Activated T-helper 1 cell treated with anti-CD3 and anti-CD28 coated beads, Interleukin-12 subunit alpha, Interleukin-12 subunit beta, Interleukin-2, Interleukin-4 antibody, amounts not matched to agents 30 ng/mL and 10 ng/mL and 1 ng/mL, durations not matched to agents 14 hours and 24 hours and 36 hours (primary cell): ENCODE measurements at regions not wholly inside any gene's neighbourhood (a gene's known extent, or its start where the extent isn't known, plus 50 kb on each side); places are given as distances from the start of the nearest gene placed in this dataset.
"Not testable (repeated sequence)": the region's sequence is repeated elsewhere in the genome, so short reads cannot be mapped to it uniquely, and the experiment has no call there.

Experiments
- DNase-seq: peaks from one replicate; pipeline ENCODE4 v3.0.0; 2021; ENCODE audit warnings: low spot score
- H3K27ac Mint-ChIP-seq: one replicate; pipeline ENCODE4 v1.8.0; 2021; ENCODE audit warnings: mild to moderate bottlenecking, mixed read lengths
- H3K27me3 Mint-ChIP-seq: one replicate; pipeline ENCODE4 v1.8.0; 2022; ENCODE audit warnings: mild to moderate bottlenecking, moderate library complexity, mixed read lengths; ENCODE audit not compliant: insufficient read depth
- H3K36me3 Mint-ChIP-seq: one replicate; pipeline ENCODE4 v1.8.0; 2021; ENCODE audit warnings: low read depth, mixed read lengths
- H3K4me1 Mint-ChIP-seq: one replicate; pipeline ENCODE4 v1.8.0; 2021; ENCODE audit warnings: low read depth, mixed read lengths
- H3K4me3 Mint-ChIP-seq: one replicate; pipeline ENCODE4 v1.8.0; 2021; ENCODE audit warnings: mild to moderate bottlenecking, moderate library complexity, mixed read lengths
- H3K9me3 Mint-ChIP-seq: one replicate; pipeline ENCODE4 v1.8.0; 2021; ENCODE audit warnings: mixed read lengths
- intact Hi-C: fragments of 100-400 bp; cut with micrococcal nuclease; formaldehyde crosslinking; loops from one replicate; pipeline ENCODE4 v1.15.1; 2024

DNA sequence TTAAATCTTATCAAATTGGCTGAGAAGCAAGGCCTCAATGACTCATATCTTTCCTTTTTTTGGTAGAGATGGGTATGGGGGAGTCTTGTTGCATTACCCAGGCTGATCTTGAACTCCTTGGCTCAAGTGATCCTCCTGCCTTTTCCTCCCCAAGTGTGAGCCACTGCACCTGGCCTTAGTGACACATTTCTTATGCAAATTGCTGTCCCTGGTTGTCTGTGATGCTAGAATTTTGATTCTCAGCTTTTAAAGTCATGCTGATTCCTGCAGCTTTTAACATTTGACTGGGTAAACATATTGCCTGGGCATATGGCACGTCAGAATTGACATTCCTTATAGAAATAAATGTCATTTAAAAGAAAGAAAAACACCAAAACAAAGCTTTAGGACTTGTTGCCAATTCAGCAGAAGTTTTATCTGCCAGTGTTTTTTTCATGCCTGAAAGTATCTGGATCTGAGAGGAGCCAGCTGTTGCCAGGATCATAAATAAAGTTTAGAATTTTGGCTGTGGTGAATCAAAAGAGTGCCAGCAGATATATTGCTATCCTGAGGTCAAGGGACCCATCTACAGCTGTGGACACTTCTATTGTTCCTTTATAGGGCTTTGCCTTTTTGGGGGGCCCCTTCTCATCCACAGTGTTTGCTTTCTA is 446.7 kb upstream of the AMELY start:
- H3K9me3 Mint-ChIP-seq, result no peaks in the 10 kb centered on the region
- H3K4me3 Mint-ChIP-seq, result no peak overlapping the region
- no peak overlapping the region for H3K27ac Mint-ChIP-seq
- no peaks in the 10 kb centered on the region for H3K27me3 Mint-ChIP-seq
- H3K4me1 Mint-ChIP-seq, result no peaks in the 10 kb centered on the region
- peaks cover 35% of the 10 kb centered on the region for H3K36me3 Mint-ChIP-seq
- intact Hi-C loops, result no loop called here
- no peak for DNase-seq

DNA sequence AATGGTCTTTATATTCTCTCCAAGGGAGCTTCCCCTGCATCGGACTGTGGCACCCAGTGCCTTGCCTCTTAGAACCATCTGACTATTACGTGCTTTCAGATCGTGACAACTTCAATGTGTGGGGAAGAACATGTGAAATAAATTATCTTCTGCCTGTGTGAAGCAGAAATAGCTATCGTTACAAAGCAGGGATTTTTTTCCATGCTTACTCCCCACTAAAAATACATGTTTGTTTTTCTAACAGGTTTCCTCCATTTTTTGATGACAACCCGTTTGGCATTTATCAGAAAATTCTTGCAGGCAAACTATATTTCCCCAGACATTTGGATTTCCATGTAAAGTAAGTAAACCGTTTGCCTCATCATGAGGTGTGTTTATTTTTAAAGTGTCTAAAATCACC is 444.3 kb upstream of the AMELY start:
- H3K36me3 Mint-ChIP-seq, result peaks cover 35% of the 10 kb centered on the region
- H3K9me3 Mint-ChIP-seq, H3K27ac Mint-ChIP-seq, H3K27me3 Mint-ChIP-seq, DNase-seq, H3K4me1 Mint-ChIP-seq, H3K4me3 Mint-ChIP-seq, intact Hi-C loops: not testable (repeated sequence)

DNA sequence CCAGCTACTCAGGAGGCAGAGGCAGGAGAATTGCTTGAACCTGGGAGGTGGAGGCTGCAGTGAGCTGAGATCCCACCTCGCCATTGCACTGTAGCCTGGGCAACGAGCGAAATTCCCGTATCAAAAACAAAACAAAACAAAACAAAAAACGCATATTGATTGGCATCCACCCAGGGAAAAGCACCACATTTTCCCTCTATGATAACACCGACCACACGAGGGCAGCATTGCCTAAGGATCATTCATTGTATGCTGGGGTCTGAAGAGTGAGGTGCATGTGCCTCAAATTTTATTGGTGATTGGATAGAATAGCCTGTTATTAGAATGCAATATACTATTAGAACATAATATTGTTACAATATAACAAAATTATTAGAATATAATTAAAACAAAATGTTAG is 433.1 kb upstream of the AMELY start:
- no peaks in the 10 kb centered on the region for H3K9me3 Mint-ChIP-seq
- H3K27ac Mint-ChIP-seq, result peak overlapping the region; percentile 53
- H3K36me3 Mint-ChIP-seq, result peaks cover 31% of the 10 kb centered on the region
- H3K27me3 Mint-ChIP-seq, result no peaks in the 10 kb centered on the region
- H3K4me3 Mint-ChIP-seq, result no peak overlapping the region
- peaks cover 35% of the 10 kb centered on the region for H3K4me1 Mint-ChIP-seq
- intact Hi-C loops, result no loop called here
- DNase-seq, result no peak

DNA sequence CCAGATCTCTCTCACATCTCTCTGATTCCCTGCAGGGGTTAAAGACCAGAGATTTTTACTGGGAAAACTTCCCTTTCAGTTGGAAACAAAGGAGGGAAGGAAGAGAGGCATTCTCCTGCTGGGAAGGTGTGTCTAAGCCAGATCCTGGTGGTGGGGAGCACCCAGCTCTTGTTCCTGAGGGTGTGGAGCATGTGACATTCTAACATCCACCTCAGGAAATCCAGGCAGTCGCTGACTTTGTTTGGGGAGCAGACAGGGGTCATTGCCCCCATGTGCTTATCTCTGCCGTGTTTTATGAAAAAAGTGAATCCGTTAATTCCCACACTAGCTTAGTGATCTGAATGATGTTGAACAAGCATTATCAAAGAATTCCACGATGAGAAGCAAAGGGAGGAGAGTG is 431.7 kb upstream of the AMELY start:
- intact Hi-C loops, result loop anchor here (2.0 kb wide), 2 partner anchors 16 to 32 kb away; no protein-coding TSS in a partner anchor
- Mint-ChIP-seq H3K9me3 (no peaks in the 10 kb centered on the region), H3K27ac (peak overlapping the region; percentile 93), H3K4me3 (peak overlapping the region; percentile 61), H3K4me1 (peaks cover 48% of the 10 kb centered on the region), H3K36me3 (peaks cover 39% of the 10 kb centered on the region), H3K27me3 (no peaks in the 10 kb centered on the region)
- DNase-seq, result no peak

DNA sequence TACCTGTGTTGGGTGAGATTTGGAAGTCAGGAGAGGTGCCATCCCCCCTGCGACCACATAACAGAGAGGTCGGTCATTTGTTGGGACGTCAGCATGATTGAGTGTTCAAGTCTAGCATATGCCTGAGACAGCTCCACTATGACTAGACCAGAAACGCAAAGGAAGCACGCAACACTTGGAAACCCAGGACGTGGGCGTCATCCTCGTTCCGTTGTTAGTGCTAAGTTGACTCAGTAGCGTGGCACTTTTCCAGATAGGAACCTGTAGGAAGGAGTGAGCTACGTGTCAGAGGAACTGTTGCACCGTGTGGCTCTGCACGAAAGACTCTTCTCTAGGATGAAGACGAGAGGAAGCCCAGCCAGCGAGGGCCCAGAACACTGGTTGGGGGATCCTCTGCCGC is 431.2 kb upstream of the AMELY start:
- Mint-ChIP-seq H3K4me3 (peak overlapping the region; percentile 61), H3K27ac (peak overlapping the region; percentile 93), H3K4me1 (peaks cover 53% of the 10 kb centered on the region), H3K36me3 (peaks cover 40% of the 10 kb centered on the region)
- intact Hi-C loops, result loop anchor here (2.0 kb wide), 2 partner anchors 16 to 32 kb away; no protein-coding TSS in a partner anchor
- DNase-seq, H3K9me3 Mint-ChIP-seq, H3K27me3 Mint-ChIP-seq: not testable (repeated sequence)

DNA sequence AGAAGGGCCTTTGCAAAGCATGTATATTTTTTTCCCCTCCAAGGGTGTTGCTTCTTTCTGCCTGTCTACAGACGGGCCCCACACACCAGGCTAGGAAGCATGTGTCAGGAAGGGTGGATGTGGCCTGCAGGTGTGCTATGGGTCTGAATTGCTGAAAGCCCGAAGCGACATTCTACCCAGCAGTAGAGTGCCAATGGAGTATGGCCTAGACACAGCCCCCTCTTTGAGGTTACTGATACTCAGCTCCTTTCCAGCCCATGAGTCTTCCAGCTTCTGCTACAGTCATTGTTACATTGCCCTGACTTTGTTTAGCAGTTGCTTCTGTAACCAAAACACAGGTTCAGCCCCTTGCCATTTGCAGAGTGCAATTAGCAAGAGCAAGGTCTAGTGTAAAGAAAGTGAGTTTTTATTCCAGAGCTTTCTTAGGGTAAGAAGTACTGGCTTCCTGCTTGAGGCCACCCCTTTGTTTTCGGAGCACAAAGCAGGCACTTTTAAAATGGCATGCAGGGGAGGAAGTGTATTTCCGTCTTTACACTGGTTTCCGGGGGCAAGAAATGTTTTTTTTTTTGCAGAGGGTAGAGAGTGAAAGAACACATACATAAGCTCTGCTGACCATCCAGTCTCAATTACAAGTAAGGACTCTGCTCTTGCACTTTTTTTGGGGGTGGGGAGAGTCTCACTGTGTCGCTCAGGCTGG is 428.0 kb upstream of the AMELY start:
- intact Hi-C loops, result no loop called here
- peak; percentile 15 for DNase-seq
- peak overlapping the region; percentile 67 for H3K4me3 Mint-ChIP-seq
- H3K36me3 Mint-ChIP-seq, result peaks cover 48% of the 10 kb centered on the region
- no peaks in the 10 kb centered on the region for H3K27me3 Mint-ChIP-seq
- H3K9me3 Mint-ChIP-seq, result no peaks in the 10 kb centered on the region
- H3K4me1 Mint-ChIP-seq, result peaks cover 78% of the 10 kb centered on the region
- peak overlapping the region; percentile 84 for H3K27ac Mint-ChIP-seq

DNA sequence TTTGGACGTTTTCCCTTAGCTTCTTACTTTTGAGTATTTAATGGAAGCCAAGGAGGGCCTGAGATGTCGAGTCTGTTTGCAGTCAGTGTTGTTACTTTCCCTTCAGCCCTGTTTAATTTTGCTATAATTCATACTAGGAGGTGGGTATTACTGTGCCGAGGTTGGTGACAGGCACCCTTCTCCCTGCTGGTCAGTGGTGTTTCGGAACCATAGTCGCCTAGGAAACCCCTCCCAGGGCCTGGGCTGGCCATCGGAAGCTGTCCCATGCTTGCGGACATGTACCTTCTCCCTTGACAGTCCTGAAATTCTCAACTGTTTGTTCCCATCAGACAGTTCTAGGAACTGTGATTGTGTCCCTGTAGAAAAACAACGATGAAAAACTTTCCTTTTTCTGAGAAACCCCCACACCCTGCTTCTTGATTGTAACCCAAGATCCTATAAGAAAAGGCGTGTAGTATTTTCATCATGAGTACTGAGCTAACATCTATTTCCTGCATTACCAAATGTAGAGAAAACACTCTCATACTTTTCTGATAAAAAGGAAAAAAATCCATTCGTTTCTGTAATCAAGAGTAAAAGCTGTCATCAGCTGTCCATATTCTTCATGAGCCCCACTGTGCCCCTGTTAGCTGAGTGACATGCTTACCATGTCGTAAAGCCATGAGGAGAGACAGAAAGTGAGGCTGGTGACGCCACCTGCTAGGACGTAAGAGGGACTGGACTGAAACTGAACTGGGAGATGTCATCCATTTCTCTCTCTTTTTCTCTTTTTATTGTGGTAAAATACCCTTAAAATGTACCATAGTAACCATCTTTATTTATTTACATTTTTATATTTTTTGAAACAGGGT is 424.7 kb upstream of the AMELY start:
- Mint-ChIP-seq H3K9me3 (no peaks in the 10 kb centered on the region), H3K36me3 (peaks cover 42% of the 10 kb centered on the region)
- DNase-seq, result no peak

DNA sequence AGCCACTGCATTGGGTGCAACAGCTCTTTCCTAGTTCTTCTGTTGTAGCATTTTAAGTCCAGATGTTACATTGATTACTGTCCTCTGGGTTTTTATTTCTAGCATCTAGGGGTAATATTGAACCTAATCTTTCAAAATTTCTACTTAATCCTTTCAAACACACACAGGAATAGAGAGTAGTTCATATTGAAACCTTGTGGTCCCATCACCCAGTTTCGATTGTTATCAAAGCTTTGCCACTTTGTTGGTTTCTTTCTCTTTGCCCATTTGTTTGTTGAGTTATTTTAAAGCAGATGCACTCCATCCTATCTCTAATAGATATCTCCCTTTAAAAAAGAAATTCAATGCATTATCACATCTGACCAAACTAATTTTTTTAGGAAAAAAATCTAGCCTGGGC is 422.9 kb upstream of the AMELY start:
- H3K4me3 Mint-ChIP-seq, result peak overlapping the region; percentile 59
- DNase-seq, result no peak
- H3K4me1 Mint-ChIP-seq, result peaks cover 59% of the 10 kb centered on the region
- peak overlapping the region; percentile 77 for H3K27ac Mint-ChIP-seq
- intact Hi-C loops, result loop anchor here (1.0 to 2.0 kb wide), 2 partner anchors 8 to 62 kb away; no protein-coding TSS in a partner anchor
- H3K9me3 Mint-ChIP-seq, result no peaks in the 10 kb centered on the region
- peaks cover 45% of the 10 kb centered on the region for H3K36me3 Mint-ChIP-seq
- no peaks in the 10 kb centered on the region for H3K27me3 Mint-ChIP-seq

More for the DNA sequence above, 424.7 kb upstream of the AMELY start:
- peaks cover 68% of the 10 kb centered on the region for H3K4me1 Mint-ChIP-seq
- intact Hi-C loops, result no loop called here
- peak overlapping the region; percentile 93 for H3K27ac Mint-ChIP-seq
- peak overlapping the region; percentile 77 for H3K4me3 Mint-ChIP-seq
- H3K27me3 Mint-ChIP-seq, result no peaks in the 10 kb centered on the region

DNA sequence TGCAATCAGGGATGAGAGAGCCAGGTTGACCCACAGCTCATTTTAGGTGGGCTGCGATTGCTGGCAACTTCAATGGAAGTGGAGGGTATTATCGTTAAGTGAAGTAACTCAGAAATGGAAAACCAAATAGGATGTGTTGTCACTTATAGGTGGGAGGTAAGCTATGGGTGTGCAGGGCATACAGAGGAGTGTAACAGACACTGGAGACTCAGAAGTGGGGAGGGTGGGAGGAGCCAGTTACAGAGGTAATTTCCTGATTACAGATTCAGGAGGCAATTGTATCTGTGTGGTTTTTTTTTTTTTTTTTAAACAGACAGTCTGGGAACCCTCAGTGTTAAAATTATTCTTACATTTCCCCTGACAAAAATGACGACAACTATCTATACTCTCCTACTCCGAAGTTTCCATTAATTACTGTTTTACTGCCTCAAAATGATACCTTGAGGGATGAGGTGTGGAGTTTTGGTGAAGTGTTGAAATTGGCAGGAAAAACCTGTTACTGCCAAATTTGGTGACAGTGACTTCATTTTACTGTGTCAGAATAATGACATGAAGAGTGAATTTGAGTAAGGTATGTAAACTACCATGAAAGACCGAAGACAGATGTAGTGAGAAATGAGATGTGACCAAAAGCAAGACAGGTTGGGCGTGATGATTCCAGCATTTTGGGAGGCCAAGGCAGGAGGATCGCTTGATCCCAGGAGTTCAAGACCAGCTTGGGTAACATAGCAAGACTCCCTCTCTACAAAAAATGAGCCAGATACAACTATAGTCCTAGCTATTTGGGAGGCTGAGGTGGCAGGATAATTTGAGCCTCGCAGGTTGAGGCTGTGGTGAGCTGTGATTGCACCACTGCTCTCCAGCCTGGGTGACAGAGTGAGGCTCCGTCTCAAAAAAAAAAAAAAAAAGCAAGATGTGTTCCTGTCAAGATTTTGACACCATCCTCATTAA is 415.0 kb upstream of the AMELY start:
- Mint-ChIP-seq H3K27me3 (no peaks in the 10 kb centered on the region), H3K27ac (peak overlapping the region; percentile 100), H3K4me3 (peak overlapping the region; percentile 62), H3K9me3 (no peaks in the 10 kb centered on the region), H3K4me1 (peaks cover 45% of the 10 kb centered on the region), H3K36me3 (peaks cover 41% of the 10 kb centered on the region)
- intact Hi-C loops, result loop anchor here (1.0 to 2.0 kb wide), 5 partner anchors 8 to 54 kb away; no protein-coding TSS in a partner anchor
- no peak for DNase-seq

DNA sequence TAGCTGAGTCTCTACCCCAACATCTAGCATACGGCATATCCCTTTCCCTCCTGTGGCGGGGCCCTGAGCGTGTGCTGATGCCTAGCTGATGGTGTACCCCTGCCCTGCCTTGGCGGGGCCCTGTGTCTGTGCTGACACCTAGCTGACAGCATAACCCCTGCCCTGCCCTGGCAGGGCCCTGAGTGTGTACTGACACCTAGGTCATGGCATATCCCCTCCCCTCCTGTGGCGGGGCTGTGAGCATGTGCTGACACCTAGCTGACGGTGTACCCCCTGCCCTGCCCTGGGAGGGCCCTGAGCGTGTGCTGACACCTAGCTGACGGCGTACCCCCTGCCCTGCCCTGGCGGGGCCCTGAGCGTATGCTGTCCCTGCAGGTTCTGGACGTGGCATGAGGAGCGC is 414.0 kb upstream of the AMELY start:
- DNase-seq, result no peak
- peak overlapping the region; percentile 100 for H3K27ac Mint-ChIP-seq
- no peaks in the 10 kb centered on the region for H3K9me3 Mint-ChIP-seq
- peaks cover 52% of the 10 kb centered on the region for H3K4me1 Mint-ChIP-seq
- H3K27me3 Mint-ChIP-seq, result no peaks in the 10 kb centered on the region
- intact Hi-C loops, result no loop called here
- peaks cover 40% of the 10 kb centered on the region for H3K36me3 Mint-ChIP-seq
- H3K4me3 Mint-ChIP-seq, result no peak overlapping the region

DNA sequence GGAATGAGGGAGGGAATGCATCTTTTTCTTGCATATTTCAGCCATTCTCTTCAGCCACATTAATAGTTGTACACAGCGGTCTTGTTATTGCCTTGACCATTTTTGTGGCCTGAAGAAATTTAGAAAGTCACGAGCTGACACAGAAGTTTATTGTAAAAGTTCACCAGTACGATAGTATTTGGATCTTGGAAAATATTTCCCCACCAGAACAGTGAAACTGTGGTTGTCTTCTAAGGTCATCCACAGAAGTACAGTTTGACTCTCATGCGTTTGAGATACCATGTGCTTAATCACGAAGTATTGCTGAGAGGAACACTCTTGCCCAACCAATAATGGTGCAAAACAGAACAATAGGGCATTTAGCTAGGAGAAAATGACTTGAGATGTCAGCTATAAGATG is 409.2 kb upstream of the AMELY start:
- Mint-ChIP-seq H3K27ac (peak overlapping the region; percentile 74), H3K4me3 (no peak overlapping the region), H3K4me1 (peaks cover 78% of the 10 kb centered on the region)

DNA sequence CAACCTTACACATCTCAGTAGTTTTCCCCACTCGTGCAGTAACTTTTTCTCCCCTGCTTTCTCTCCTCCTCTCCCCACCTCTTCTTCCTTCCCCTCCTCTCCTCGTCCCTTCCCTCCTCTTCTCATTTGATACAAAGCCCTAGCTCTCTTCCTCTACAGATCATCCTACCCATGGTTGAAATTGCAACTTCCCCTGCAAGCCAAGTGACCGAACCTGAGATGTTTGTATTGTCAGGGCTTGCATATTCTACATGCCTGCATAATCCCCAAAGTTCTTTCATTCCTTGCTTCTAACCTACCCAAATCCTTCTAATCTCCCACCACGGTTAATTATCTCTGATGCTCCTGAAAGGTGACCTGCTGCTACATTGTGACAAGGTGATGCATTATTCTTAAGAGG is 408.6 kb upstream of the AMELY start:
- H3K27me3 Mint-ChIP-seq, H3K9me3 Mint-ChIP-seq, DNase-seq: not testable (repeated sequence)
- H3K36me3 Mint-ChIP-seq, result peaks cover 46% of the 10 kb centered on the region
- peak overlapping the region; percentile 74 for H3K27ac Mint-ChIP-seq
- H3K4me3 Mint-ChIP-seq, result peak overlapping the region; percentile 26
- H3K4me1 Mint-ChIP-seq, result peaks cover 74% of the 10 kb centered on the region
- intact Hi-C loops, result loop anchor here (1.0 kb wide), 1 partner anchor 9 kb away; no protein-coding TSS in a partner anchor

More for the DNA sequence above, 409.2 kb upstream of the AMELY start:
- intact Hi-C loops, result loop anchor here (1.0 kb wide), 1 partner anchor 9 kb away; no protein-coding TSS in a partner anchor
- no peaks in the 10 kb centered on the region for H3K27me3 Mint-ChIP-seq
- no peak for DNase-seq
- H3K36me3 Mint-ChIP-seq, result peaks cover 48% of the 10 kb centered on the region
- H3K9me3 Mint-ChIP-seq, result no peaks in the 10 kb centered on the region
